ENCODE measurements at regions not wholly inside any gene's neighbourhood (a gene's known extent, or its start where the extent isn't known, plus 50 kb on each side); places are given as distances from the start of the nearest gene placed in this dataset.

- no peak for TF ChIP-seq ZNF274 (IDR thresholded peaks at IDR 0.05; ENCODE audit: low read depth, low read length)
- no peak for TF ChIP-seq POLR2AphosphoS5 (IDR thresholded peaks at IDR 0.05; ENCODE audit: low read depth, low read length)
- TF ChIP-seq CTCF (IDR thresholded peaks at IDR 0.05 in 2 of 3, conservative IDR thresholded peaks at IDR 0.05 in 1 of 3; ENCODE audit: borderline replicate concordance in 1 of 3, insufficient read depth in 1 of 3, low read depth in 2 of 3, low read length in 2 of 3), result no peak
- TF ChIP-seq RAD21 (IDR thresholded peaks at IDR 0.05; ENCODE audit: low read depth), result no peak
- no peak for TF ChIP-seq POLR2A (IDR thresholded peaks at IDR 0.05; ENCODE audit: borderline replicate concordance, extremely low read depth, insufficient read depth, insufficient read length)
- no peak for TF ChIP-seq CEBPB (IDR thresholded peaks at IDR 0.05; ENCODE audit: low read depth)
- TF ChIP-seq JUND (IDR thresholded peaks at IDR 0.05), result no peak
- TF ChIP-seq EZH2 (IDR thresholded peaks at IDR 0.05), result no peak
- no peak for TF ChIP-seq SIN3A (IDR thresholded peaks at IDR 0.05; ENCODE audit: low read depth)
These were observed 132.9 kb upstream of the PMEPA1 start for GRCh38 chr20:57842720-57843119.

Measured in HCT116 (cell line).